ENCODE measurements at regions not wholly inside any gene's neighbourhood (a gene's known extent, or its start where the extent isn't known, plus 50 kb on each side); places are given as distances from the start of the nearest gene placed in this dataset.

DNA sequence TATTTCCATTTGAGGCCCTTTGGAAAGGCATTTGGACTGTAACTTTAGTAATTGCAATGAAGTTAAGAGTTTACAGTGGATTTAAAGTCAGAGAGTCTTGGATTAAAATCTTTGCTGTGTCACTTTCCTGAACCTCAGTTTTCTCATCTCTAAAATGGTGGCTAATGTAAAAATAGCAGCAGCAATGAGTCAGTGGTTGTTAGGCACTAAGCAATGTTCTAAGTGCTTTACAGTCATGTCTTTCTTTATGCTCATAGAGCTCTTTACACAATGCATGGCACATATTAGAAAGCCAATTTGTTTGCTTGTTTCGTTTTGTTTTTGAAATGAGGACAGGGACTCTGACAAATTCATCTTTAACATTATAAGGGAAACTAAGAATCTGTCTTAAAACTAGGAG, 222.7 kb upstream of the DNAJC19 start (continued):
- TF ChIP-seq, protein P1, sequence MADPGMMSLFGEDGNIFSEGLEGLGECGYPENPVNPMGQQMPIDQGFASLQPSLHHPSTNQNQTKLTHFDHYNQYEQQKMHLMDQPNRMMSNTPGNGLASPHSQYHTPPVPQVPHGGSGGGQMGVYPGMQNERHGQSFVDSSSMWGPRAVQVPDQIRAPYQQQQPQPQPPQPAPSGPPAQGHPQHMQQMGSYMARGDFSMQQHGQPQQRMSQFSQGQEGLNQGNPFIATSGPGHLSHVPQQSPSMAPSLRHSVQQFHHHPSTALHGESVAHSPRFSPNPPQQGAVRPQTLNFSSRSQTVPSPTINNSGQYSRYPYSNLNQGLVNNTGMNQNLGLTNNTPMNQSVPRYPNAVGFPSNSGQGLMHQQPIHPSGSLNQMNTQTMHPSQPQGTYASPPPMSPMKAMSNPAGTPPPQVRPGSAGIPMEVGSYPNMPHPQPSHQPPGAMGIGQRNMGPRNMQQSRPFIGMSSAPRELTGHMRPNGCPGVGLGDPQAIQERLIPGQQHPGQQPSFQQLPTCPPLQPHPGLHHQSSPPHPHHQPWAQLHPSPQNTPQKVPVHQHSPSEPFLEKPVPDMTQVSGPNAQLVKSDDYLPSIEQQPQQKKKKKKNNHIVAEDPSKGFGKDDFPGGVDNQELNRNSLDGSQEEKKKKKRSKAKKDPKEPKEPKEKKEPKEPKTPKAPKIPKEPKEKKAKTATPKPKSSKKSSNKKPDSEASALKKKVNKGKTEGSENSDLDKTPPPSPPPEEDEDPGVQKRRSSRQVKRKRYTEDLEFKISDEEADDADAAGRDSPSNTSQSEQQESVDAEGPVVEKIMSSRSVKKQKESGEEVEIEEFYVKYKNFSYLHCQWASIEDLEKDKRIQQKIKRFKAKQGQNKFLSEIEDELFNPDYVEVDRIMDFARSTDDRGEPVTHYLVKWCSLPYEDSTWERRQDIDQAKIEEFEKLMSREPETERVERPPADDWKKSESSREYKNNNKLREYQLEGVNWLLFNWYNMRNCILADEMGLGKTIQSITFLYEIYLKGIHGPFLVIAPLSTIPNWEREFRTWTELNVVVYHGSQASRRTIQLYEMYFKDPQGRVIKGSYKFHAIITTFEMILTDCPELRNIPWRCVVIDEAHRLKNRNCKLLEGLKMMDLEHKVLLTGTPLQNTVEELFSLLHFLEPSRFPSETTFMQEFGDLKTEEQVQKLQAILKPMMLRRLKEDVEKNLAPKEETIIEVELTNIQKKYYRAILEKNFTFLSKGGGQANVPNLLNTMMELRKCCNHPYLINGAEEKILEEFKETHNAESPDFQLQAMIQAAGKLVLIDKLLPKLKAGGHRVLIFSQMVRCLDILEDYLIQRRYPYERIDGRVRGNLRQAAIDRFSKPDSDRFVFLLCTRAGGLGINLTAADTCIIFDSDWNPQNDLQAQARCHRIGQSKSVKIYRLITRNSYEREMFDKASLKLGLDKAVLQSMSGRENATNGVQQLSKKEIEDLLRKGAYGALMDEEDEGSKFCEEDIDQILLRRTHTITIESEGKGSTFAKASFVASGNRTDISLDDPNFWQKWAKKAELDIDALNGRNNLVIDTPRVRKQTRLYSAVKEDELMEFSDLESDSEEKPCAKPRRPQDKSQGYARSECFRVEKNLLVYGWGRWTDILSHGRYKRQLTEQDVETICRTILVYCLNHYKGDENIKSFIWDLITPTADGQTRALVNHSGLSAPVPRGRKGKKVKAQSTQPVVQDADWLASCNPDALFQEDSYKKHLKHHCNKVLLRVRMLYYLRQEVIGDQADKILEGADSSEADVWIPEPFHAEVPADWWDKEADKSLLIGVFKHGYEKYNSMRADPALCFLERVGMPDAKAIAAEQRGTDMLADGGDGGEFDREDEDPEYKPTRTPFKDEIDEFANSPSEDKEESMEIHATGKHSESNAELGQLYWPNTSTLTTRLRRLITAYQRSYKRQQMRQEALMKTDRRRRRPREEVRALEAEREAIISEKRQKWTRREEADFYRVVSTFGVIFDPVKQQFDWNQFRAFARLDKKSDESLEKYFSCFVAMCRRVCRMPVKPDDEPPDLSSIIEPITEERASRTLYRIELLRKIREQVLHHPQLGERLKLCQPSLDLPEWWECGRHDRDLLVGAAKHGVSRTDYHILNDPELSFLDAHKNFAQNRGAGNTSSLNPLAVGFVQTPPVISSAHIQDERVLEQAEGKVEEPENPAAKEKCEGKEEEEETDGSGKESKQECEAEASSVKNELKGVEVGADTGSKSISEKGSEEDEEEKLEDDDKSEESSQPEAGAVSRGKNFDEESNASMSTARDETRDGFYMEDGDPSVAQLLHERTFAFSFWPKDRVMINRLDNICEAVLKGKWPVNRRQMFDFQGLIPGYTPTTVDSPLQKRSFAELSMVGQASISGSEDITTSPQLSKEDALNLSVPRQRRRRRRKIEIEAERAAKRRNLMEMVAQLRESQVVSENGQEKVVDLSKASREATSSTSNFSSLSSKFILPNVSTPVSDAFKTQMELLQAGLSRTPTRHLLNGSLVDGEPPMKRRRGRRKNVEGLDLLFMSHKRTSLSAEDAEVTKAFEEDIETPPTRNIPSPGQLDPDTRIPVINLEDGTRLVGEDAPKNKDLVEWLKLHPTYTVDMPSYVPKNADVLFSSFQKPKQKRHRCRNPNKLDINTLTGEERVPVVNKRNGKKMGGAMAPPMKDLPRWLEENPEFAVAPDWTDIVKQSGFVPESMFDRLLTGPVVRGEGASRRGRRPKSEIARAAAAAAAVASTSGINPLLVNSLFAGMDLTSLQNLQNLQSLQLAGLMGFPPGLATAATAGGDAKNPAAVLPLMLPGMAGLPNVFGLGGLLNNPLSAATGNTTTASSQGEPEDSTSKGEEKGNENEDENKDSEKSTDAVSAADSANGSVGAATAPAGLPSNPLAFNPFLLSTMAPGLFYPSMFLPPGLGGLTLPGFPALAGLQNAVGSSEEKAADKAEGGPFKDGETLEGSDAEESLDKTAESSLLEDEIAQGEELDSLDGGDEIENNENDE (IDR thresholded peaks at IDR 0.05; ENCODE audit: insufficient replicate concordance, low read length): no peak
- TF ChIP-seq, protein P2, sequence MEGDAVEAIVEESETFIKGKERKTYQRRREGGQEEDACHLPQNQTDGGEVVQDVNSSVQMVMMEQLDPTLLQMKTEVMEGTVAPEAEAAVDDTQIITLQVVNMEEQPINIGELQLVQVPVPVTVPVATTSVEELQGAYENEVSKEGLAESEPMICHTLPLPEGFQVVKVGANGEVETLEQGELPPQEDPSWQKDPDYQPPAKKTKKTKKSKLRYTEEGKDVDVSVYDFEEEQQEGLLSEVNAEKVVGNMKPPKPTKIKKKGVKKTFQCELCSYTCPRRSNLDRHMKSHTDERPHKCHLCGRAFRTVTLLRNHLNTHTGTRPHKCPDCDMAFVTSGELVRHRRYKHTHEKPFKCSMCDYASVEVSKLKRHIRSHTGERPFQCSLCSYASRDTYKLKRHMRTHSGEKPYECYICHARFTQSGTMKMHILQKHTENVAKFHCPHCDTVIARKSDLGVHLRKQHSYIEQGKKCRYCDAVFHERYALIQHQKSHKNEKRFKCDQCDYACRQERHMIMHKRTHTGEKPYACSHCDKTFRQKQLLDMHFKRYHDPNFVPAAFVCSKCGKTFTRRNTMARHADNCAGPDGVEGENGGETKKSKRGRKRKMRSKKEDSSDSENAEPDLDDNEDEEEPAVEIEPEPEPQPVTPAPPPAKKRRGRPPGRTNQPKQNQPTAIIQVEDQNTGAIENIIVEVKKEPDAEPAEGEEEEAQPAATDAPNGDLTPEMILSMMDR (IDR thresholded peaks at IDR 0.05; ENCODE audit: control extremely low read depth in 1 of 3, insufficient read depth in 1 of 3, low read depth in 1 of 3, low read length in 3 of 3): no peak
- TF ChIP-seq CBX5 (IDR thresholded peaks at IDR 0.05; ENCODE audit: low read depth, low read length): no peak
- no peak for TF ChIP-seq RFX5 (IDR thresholded peaks at IDR 0.05; ENCODE audit: borderline replicate concordance, low read depth, low read length)
- no peak for TF ChIP-seq CHD2 (IDR thresholded peaks at IDR 0.05; ENCODE audit: low read length)
- TF ChIP-seq TBP (IDR thresholded peaks at IDR 0.05; ENCODE audit: low read depth, low read length): no peak
